ENCODE measurements at regions not wholly inside any gene's neighbourhood (a gene's known extent, or its start where the extent isn't known, plus 50 kb on each side); places are given as distances from the start of the nearest gene placed in this dataset.

DNA sequence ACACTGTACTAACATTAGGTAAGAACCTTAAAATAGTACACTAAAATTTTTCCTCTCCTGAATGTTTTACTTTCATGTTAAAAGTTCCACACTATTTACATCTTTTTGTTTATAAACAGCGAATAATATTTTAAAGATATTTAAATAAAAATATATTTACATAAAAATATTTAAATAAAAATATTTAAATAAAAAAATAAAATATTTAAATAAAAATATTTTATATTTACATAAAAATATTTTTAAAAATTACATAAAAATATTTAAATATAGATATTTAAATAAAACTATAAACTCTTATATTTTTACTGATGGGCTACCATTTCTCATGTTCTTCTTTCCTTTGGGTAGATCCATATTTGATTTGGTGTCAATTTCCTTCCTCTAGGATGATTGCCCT, 619.0 kb downstream of the ANKRD7 start:
- H3K36me3 ChIP-seq (ENCODE audit: insufficient read depth), result no peaks in the 10 kb centered on the region
- H3K27me3 ChIP-seq (ENCODE audit: insufficient read depth), result no peaks in the 10 kb centered on the region
- no peak overlapping the region for H3K4me2 ChIP-seq
- no peaks in the 10 kb centered on the region for H3F3A ChIP-seq (replicated peaks; ENCODE audit: low read depth)
- no peaks in the 10 kb centered on the region for H3K36me3 Mint-ChIP-seq (ENCODE audit: low read depth)
- H3K4me3 Mint-ChIP-seq, result no peak overlapping the region
- no peaks in the 10 kb centered on the region for H3K4me1 Mint-ChIP-seq
- H3K4me3 ChIP-seq, result no peak overlapping the region
- H3K27ac Mint-ChIP-seq, result no peak overlapping the region
- TF ChIP-seq, protein P1, sequence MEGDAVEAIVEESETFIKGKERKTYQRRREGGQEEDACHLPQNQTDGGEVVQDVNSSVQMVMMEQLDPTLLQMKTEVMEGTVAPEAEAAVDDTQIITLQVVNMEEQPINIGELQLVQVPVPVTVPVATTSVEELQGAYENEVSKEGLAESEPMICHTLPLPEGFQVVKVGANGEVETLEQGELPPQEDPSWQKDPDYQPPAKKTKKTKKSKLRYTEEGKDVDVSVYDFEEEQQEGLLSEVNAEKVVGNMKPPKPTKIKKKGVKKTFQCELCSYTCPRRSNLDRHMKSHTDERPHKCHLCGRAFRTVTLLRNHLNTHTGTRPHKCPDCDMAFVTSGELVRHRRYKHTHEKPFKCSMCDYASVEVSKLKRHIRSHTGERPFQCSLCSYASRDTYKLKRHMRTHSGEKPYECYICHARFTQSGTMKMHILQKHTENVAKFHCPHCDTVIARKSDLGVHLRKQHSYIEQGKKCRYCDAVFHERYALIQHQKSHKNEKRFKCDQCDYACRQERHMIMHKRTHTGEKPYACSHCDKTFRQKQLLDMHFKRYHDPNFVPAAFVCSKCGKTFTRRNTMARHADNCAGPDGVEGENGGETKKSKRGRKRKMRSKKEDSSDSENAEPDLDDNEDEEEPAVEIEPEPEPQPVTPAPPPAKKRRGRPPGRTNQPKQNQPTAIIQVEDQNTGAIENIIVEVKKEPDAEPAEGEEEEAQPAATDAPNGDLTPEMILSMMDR (conservative IDR thresholded peaks at IDR 0.05; ENCODE audit: low read depth in 2 of 2), result no peak
- TF ChIP-seq, protein P2, sequence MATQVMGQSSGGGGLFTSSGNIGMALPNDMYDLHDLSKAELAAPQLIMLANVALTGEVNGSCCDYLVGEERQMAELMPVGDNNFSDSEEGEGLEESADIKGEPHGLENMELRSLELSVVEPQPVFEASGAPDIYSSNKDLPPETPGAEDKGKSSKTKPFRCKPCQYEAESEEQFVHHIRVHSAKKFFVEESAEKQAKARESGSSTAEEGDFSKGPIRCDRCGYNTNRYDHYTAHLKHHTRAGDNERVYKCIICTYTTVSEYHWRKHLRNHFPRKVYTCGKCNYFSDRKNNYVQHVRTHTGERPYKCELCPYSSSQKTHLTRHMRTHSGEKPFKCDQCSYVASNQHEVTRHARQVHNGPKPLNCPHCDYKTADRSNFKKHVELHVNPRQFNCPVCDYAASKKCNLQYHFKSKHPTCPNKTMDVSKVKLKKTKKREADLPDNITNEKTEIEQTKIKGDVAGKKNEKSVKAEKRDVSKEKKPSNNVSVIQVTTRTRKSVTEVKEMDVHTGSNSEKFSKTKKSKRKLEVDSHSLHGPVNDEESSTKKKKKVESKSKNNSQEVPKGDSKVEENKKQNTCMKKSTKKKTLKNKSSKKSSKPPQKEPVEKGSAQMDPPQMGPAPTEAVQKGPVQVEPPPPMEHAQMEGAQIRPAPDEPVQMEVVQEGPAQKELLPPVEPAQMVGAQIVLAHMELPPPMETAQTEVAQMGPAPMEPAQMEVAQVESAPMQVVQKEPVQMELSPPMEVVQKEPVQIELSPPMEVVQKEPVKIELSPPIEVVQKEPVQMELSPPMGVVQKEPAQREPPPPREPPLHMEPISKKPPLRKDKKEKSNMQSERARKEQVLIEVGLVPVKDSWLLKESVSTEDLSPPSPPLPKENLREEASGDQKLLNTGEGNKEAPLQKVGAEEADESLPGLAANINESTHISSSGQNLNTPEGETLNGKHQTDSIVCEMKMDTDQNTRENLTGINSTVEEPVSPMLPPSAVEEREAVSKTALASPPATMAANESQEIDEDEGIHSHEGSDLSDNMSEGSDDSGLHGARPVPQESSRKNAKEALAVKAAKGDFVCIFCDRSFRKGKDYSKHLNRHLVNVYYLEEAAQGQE (IDR thresholded peaks at IDR 0.05; ENCODE audit: unreplicated experiment), result no peak
- no peak for DNase-seq (ENCODE audit: low spot score)
- H4K20me1 ChIP-seq (replicated peaks; ENCODE audit: insufficient read depth), result no peaks in the 10 kb centered on the region
- no peak overlapping the region for H3K27ac ChIP-seq (ENCODE audit: low read depth)
- 0 out of 2 replicates have a peak, but pooled peaks cover 3% of the 10 kb centered on the region for H3K4me1 ChIP-seq (ENCODE audit: insufficient read depth)
- no peaks in the 10 kb centered on the region for H3K79me2 ChIP-seq (replicated peaks; ENCODE audit: insufficient read depth)
- H2AFZ ChIP-seq, result no peak overlapping the region
- H3K9me2 ChIP-seq (ENCODE audit: insufficient read depth), result no peaks in the 10 kb centered on the region
- H3K9me3 Mint-ChIP-seq, result no peaks in the 10 kb centered on the region
- no peak for ATAC-seq
- H3K27me3 Mint-ChIP-seq (ENCODE audit: insufficient read depth, low read depth, poor library complexity), result peaks cover 3% of the 10 kb centered on the region

- H3K4me3 Mint-ChIP-seq, result no peak overlapping the region
- no peak for TF ChIP-seq ETS1 (IDR thresholded peaks at IDR 0.05)
- TF ChIP-seq, protein P1 (conservative IDR thresholded peaks at IDR 0.05; ENCODE audit: low read depth in 2 of 2), result no peak
- TF ChIP-seq JUNB (IDR thresholded peaks at IDR 0.05; ENCODE audit: unreplicated experiment), result no peak
- no peak for TF ChIP-seq POLR2AphosphoS5 (IDR thresholded peaks at IDR 0.05; ENCODE audit: low read depth)
- TF ChIP-seq CREB1 (CRISPR knock-in tag; IDR thresholded peaks at IDR 0.05; ENCODE audit: low read depth), result no peak
- no peak for TF ChIP-seq STAT1 (IDR thresholded peaks at IDR 0.05; ENCODE audit: unreplicated experiment)
- TF ChIP-seq ZNF114 (CRISPR knock-in tag; IDR thresholded peaks at IDR 0.05), result no peak
- TF ChIP-seq ZNF331 (CRISPR knock-in tag; IDR thresholded peaks at IDR 0.05; ENCODE audit: low read depth), result no peak
- H2AFZ ChIP-seq, result no peak overlapping the region
Observed at GRCh38 chr7:118844748-118845147, 620.2 kb downstream of the ANKRD7 start.

More at GRCh38 chr7:118844748-118845147, 620.2 kb downstream of the ANKRD7 start:
- H3K27me3 ChIP-seq (ENCODE audit: insufficient read depth), result no peaks in the 10 kb centered on the region
- H4K20me1 ChIP-seq (replicated peaks; ENCODE audit: insufficient read depth), result no peaks in the 10 kb centered on the region
- no peaks in the 10 kb centered on the region for H3K9me2 ChIP-seq (ENCODE audit: insufficient read depth)
- no peaks in the 10 kb centered on the region for H3F3A ChIP-seq (replicated peaks; ENCODE audit: low read depth)
- DNase-seq (ENCODE audit: low spot score), result no peak
- no peak overlapping the region for H3K4me3 ChIP-seq
- no peaks in the 10 kb centered on the region for H3K36me3 ChIP-seq (ENCODE audit: insufficient read depth)
- H3K27ac ChIP-seq (ENCODE audit: low read depth), result no peak overlapping the region
- no peaks in the 10 kb centered on the region for H3K36me3 Mint-ChIP-seq (ENCODE audit: low read depth)
- no peak overlapping the region for H3K4me2 ChIP-seq
- ATAC-seq, result no peak
- no peaks in the 10 kb centered on the region for H3K9me3 Mint-ChIP-seq
- 0 out of 2 replicates have a peak, but pooled peaks cover 3% of the 10 kb centered on the region for H3K4me1 ChIP-seq (ENCODE audit: insufficient read depth)
- H3K4me1 Mint-ChIP-seq, result no peaks in the 10 kb centered on the region
- no peak overlapping the region for H3K27ac Mint-ChIP-seq
- peaks cover 2% of the 10 kb centered on the region for H3K27me3 Mint-ChIP-seq (ENCODE audit: insufficient read depth, low read depth, poor library complexity)
- H3K79me2 ChIP-seq (replicated peaks; ENCODE audit: insufficient read depth), result no peaks in the 10 kb centered on the region

Measured in GM23338 (cell line).